ENCODE measurements at regions not wholly inside any gene's neighbourhood (a gene's known extent, or its start where the extent isn't known, plus 50 kb on each side); places are given as distances from the start of the nearest gene placed in this dataset.

- no peak overlapping the region for H3K27ac ChIP-seq
Measured at GRCh38 chr11:70916351-70916750, 336.0 kb downstream of the SHANK2 start.

GRCh38 chr11:70918242-70918641, 334.1 kb downstream of the SHANK2 start:
- Histone ChIP-seq H3K4me1 (no peaks in the 10 kb centered on the region), H3K4me3 (no peak overlapping the region), H3K27me3 (no peaks in the 10 kb centered on the region), H3K36me3 (no peaks in the 10 kb centered on the region), H3K9me3 (peaks cover 0 to 3% of the 10 kb centered on the region in 2 donors), H3K27ac (no peak overlapping the region)
- no peak for DNase-seq
- intact Hi-C loops (cut with DNase I; ENCODE audit: low total_unique reads), result no loop called here
- TF ChIP-seq POLR2A (IDR thresholded peaks at IDR 0.05), result no peak
- TF ChIP-seq CTCF (IDR thresholded peaks at IDR 0.05), result no peak

More at GRCh38 chr11:70916351-70916750, 336.0 kb downstream of the SHANK2 start:
- Histone ChIP-seq H3K36me3 (no peaks in the 10 kb centered on the region), H3K4me3 (no peak overlapping the region), H3K27me3 (no peaks in the 10 kb centered on the region), H3K4me1 (no peaks in the 10 kb centered on the region), H3K9me3 (no peaks in the 10 kb centered on the region)
- TF ChIP-seq POLR2A (IDR thresholded peaks at IDR 0.05) (no peak), CTCF (IDR thresholded peaks at IDR 0.05) (no peak)
- intact Hi-C loops (cut with DNase I; ENCODE audit: low total_unique reads), result no loop called here
- DNase-seq, result no peak

- TF ChIP-seq CTCF (IDR thresholded peaks at IDR 0.05) (no peak), POLR2A (IDR thresholded peaks at IDR 0.05) (no peak)
- Histone ChIP-seq H3K27ac (no peak overlapping the region), H3K9me3 (peaks cover 0 to 3% of the 10 kb centered on the region in 2 donors), H3K27me3 (no peaks in the 10 kb centered on the region), H3K36me3 (no peaks in the 10 kb centered on the region), H3K4me3 (no peak overlapping the region), H3K4me1 (no peaks in the 10 kb centered on the region)
- intact Hi-C loops (cut with DNase I; ENCODE audit: low total_unique reads), result no loop called here
- DNase-seq, result no peak
Measured at GRCh38 chr11:70921804-70922203, 330.6 kb downstream of the SHANK2 start.

- no peaks in the 10 kb centered on the region for H3K27me3 ChIP-seq
- H3K9me3 ChIP-seq, result peaks cover 0 to 3% of the 10 kb centered on the region in 2 donors
- H3K27ac ChIP-seq, result no peak overlapping the region
- no peaks in the 10 kb centered on the region for H3K36me3 ChIP-seq
- no peaks in the 10 kb centered on the region for H3K4me1 ChIP-seq
- intact Hi-C loops (cut with DNase I; ENCODE audit: low total_unique reads), result no loop called here
- TF ChIP-seq POLR2A (IDR thresholded peaks at IDR 0.05) (no peak), CTCF (IDR thresholded peaks at IDR 0.05) (no peak)
- no peak for DNase-seq
- H3K4me3 ChIP-seq, result no peak overlapping the region
Measured at GRCh38 chr11:70924108-70924507, 328.3 kb downstream of the SHANK2 start.

- Histone ChIP-seq H3K4me1 (no peaks in the 10 kb centered on the region), H3K27me3 (no peaks in the 10 kb centered on the region), H3K4me3 (no peak overlapping the region), H3K36me3 (no peaks in the 10 kb centered on the region), H3K27ac (no peak overlapping the region), H3K9me3 (peaks cover 0 to 3% of the 10 kb centered on the region in 2 donors)
- no peak for DNase-seq
- no peak for TF ChIP-seq POLR2A (IDR thresholded peaks at IDR 0.05)
- TF ChIP-seq CTCF (IDR thresholded peaks at IDR 0.05), result no peak
- intact Hi-C loops (cut with DNase I; ENCODE audit: low total_unique reads), result no loop called here
Measured at GRCh38 chr11:70925238-70925637, 327.1 kb downstream of the SHANK2 start.
